ENCODE measurements at regions not wholly inside any gene's neighbourhood (a gene's known extent, or its start where the extent isn't known, plus 50 kb on each side); places are given as distances from the start of the nearest gene placed in this dataset.

DNA sequence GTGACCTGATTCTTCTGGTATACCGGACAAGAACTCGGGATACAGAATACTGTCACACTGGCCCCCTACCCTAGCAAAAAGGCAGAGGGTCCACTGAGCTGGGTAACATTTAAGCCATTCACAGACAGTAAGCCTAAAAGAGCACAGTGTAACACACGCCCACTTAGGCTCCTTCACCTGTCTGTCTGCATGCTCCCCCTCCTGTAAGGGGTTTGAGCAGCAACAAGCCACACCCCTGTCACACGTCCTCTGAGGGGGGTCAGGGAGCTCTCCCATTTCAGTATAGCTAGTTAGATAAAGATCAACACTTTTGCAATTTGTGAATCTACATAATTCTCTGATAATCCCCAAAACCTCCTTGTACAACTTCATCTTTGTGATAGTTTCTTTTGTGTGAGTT is 586.3 kb upstream of the LMCD1 start:
- no peak for DNase-seq

DNA sequence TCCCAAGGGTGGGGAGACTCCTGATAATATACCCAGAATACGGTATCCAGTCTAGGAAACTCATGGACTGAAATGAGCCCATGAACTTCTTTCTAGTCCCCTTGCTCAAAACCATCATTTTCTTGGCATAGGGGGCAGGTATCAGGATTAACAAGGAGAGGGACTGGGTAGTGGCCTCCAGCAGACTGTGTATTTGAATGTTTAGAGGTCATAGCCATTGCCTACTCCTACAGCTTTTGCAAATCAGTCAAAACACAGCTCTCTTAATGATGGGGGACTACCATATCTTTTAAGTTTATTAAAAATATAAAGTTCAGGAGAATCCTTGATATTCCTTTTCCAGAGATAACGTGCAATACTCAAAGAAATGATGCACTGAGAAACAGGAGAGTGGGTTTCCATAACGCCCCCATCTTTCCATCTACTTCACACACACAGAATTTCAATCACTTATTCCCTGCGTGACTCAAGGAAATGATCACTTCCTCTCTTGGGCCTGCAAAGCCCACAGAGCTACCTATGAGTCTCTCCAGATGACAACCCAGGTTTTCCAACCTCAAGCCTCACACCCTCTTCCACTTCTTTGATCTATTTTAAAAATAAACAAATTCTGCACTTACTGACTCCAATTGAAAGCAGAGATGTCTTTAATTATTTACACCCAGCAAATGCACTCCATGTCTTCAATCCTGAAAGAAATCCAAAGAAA is 584.0 kb upstream of the LMCD1 start:
- DNase-seq, result no peak

DNA sequence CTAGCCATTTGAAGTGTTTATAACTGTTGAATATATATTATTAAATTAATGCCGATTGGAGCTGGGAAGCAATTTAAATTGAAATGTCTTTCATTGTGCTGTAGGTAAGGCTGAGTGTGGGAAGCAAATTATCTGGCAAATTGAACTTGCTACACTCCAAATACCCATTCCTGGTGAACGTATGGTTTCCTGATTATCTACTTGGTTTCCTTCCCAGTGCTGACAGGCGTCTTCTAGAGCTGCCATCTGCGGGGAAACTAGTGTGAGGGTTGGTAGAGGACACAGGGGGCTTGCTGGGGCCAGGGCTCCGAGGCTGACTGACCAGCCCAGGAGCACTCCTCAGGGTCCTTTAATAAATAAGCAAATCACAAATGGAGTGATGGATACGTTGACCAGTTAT is 581.4 kb upstream of the LMCD1 start:
- DNase-seq, result no peak

DNA sequence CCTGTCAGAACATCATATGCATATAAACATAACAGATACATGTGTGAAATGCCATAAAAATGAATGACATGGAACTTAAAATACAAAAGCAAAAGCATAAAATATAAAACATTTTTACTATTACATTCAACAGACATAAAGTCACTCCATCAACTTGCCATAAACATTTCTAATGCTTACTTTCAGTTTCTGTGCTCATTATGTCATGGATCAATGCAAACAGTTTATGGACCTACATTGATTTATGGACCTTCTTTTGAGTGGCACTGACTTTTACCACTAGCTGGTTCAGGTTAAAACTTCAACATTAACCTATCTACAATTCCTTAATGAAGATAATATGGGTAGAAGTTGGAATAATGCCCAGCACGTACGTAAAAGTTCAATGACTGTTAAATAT is 577.4 kb upstream of the LMCD1 start:
- DNase-seq, result no peak

DNA sequence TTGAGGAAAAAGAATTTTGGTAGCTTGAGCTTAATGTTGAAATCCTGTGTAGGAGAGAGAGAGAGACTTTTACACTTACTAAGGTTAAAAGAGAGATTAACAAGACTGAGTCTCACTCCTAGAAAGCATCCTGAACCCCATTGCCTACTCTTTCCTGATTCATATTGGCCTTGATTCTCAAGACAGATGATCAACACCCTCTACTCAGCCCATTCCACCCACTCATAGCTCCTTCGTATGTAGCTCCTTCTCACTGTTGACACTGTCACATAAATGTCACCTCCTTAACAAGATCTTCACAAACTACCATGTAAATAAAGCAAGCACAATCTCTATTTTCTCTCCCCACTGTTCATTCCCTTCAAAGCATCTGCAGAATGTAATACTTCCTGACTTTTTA is 574.6 kb upstream of the LMCD1 start:
- no peak for DNase-seq

DNA sequence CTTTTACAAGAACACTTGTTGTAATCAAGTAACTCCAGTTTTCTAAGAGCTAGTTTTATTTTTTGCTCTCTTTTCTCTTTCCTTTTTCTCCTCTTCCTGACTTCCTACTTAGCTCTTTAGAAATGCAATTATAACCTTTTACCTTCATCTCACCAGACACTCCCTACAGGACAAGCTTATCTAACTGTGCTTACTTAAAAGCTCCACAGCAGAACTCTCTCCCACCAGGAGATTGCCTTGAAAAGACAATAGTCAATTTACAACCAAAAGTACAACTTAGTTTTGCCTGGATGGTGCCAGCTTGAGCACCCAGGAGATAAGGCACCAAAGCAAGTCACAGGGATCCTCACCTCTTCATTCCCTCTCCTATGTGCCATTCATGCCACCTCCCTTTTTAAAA is 573.8 kb upstream of the LMCD1 start:
- DNase-seq, result no peak

DNA sequence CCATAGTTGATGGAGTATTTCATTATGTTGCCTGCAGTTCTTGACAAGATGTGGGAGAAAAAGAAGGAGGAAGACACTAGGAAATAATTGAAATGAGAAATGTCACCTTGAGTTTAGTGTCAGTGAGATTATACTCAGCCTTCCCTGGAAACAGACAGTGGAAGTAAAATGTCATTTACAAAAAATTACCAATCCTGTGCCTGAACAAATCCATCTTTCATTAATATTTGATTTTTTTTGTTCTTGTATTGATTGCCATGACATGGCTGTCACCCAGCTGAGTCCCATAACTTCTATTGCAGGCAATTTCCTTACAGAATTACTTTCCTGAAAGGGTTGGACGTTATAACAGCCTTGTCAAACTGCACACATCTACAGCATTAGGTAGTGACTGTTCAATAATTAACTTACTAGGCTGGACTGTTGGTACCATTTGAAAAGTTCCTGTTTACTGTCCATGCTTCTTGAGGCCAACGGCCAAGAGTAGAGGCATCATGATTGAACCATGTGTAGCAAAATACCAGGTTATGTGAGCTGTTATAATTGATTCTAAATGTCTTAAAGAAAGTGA is 572.2 kb upstream of the LMCD1 start:
- no peak for DNase-seq

DNA sequence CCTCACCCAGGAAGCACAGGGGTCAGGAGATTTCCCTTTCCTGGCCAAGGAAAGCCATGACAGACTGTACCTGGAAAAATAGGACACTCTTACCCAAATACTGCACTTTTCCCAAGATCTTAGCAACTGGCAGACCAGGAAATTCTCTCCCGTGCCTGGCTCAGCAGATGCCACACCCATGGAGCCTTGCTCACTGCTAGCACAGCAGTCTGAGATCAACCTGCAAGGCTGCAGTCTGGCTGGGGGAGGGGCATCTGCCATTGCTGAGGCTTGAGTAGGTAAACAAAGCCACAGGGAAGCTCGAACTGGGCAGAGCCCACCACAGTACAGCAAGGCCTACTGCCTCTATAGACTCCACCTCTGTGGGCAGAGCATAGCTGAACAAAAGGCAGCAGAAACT is 567.3 kb upstream of the LMCD1 start:
- no peak for DNase-seq

DNA sequence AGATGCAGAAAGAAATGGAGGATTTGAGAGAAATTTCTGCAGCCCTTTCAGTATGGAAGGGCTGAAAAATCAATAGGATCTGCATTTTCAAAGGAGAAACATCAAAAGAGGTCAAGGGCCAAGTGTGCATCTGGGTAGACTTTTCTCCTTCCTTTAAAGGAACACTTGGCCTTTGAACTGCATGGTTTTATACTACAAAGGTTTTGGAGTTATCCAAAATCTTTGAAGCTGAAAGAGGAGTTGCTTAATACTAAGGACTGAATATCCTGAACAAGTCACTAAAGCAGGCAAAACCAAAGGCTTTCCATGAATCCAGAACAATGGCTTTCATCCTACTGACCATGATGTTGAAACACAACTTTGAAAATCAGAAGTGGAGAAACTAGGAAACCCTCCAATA is 553.7 kb upstream of the LMCD1 start:
- DNase-seq, result no peak

DNA sequence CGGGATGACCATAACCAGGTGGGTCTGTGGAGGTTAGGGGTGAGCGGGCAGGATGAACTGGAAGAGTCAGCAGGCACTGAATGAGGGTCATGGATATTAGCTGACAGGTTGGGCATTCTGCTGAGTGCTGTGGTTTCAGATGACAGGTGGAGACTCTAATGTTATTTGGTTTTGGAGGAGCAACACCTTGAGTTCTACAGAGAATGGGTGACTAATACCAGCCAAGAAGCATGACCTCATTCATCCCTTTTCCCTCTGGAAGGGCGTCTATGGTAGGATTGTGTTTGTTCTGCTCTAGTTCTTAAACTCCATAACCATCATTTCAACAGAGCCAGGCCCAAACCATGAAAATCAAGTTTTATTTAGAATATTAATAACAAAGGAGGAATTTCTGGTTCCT is 550.7 kb upstream of the LMCD1 start:
- DNase-seq, result no peak

DNA sequence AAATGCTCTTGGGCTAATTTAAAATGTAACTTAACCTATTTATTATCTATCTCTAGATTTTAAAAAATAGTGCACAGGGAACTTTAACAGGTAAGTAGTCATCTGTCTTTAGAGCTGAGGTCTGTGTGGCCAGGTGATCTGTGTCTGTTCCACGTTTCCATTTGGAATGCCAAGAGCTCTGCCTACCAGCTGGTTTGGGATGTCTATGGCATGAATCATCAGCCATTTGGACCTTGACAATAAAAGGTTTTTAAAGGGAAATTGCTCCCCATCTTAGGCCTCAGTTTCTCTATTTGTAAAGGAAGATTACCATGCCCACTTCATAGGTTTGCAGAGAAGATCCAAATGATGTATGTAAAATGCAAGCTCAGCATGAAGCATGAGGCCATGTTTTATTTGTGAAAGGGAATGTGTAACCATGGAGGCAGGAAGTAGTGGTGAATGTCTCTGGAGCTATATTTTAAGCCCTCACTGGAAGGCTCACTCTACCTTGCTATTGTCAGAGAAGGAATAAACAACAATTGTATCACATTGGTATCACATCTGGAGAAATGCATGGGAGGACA is 548.1 kb upstream of the LMCD1 start:
- no peak for DNase-seq

DNA sequence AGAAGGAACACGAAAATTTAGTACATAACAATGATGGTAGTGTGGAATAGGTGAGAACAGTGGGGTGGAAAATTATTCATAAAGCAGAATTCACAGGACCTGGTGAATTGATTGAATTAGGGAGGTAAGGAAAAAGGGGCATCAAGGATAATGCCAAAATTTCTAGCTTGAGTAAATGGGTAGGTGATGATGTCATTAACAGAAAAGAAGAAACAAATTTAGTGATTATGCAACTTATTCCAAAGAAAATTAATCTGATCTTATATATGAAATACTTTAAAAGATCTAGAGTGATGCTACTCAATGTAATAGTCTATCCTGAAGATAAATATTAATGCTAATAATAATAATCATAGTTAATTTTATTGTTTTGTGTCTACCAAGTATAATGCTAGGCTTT is 544.6 kb upstream of the LMCD1 start:
- DNase-seq, result no peak

DNA sequence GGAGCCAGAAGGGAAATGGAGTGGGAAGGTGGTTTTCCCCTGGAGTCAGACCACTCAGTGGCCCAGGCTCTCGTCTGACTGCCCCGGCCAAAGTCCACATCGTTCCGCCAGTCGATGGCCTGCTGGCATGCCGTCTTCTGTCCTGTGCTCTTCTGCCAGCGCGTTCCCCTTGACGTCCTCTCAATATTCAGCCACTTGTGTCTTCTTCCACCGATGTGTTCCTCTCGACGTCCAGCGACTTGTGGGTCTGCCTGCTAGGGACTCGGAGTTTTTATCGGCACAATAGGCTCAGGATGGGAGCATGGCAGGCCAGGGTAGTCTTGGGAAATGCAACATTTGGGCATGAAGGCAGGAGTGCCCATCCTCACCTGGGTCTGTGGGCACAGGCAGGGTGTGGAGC is 542.5 kb upstream of the LMCD1 start:
- no peak for DNase-seq

DNA sequence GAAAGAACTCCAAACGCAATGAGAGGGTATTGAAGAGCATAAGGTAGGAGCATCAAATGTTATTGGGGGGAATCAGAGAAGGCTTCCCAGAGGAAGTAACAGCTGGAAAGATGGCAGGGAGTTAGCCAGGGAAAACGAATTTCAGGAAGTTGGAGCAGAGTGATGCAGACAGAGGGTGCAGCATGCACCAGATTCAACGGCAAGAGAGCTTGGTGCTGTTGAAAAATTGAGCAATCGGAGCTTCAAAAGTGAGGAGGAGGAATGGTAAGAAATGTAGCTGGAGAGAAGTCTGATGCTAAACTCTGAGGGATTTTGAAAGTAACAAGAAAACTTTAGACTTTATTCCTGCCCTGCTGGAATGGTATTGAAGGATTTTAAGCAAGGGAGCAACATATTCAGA is 541.0 kb upstream of the LMCD1 start:
- no peak for DNase-seq

DNA sequence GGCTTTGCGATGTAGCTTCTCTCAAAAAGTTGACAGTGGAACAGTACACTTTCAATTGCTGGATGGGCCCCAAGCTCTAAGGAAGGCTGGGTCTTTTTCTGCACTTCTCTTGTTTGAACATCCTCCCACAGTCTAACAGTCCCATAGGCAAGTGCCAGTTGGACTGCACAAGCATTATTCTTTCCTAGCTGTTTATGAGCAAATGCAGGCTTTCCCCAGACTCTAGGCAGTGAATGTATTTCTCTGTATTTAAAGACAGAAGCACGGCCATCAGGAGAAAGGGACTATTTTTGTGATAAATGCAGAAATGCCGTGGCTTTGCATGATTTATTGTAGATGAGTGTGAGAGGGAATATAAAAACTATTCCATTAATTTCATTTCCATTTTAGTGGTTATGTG is 539.3 kb upstream of the LMCD1 start:
- no peak for DNase-seq

DNA sequence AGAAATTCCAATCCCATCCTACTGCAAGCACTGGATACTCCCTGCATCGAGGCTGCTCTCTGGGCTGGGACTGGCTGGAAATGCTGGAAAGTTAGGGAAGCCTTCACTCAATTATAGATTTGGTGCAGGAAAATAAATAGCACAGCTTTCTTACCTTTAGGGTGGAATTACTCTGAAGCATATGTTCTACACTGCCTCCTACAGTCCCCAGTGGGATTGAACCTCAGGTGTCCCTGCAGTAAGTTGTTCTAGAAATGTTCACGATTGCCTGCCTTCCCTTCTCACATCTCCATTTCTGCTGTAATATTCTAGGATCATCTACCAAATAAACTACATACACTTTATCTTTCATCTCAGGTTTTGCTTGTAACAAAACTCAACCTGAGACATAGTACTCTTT is 536.7 kb upstream of the LMCD1 start:
- DNase-seq, result no peak

DNA sequence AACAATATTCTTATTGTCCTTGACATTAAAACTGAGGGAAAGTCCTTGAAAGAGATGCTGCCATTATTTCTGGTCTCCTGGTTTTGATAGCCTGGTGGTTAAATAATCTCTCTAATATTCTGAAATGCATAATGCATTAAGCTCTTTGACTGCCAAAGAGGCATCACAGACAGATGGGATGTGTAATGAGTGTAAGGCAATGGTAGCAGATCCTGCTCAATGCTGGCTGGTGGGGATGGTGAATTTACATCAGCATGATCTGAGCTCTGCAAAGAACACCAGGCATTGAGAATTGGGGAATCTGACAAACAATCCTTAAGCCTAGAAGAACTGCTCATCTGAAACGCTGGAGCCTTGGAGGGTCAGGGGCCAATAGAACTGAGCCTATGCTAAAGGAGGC is 528.6 kb upstream of the LMCD1 start:
- no peak for DNase-seq

DNA sequence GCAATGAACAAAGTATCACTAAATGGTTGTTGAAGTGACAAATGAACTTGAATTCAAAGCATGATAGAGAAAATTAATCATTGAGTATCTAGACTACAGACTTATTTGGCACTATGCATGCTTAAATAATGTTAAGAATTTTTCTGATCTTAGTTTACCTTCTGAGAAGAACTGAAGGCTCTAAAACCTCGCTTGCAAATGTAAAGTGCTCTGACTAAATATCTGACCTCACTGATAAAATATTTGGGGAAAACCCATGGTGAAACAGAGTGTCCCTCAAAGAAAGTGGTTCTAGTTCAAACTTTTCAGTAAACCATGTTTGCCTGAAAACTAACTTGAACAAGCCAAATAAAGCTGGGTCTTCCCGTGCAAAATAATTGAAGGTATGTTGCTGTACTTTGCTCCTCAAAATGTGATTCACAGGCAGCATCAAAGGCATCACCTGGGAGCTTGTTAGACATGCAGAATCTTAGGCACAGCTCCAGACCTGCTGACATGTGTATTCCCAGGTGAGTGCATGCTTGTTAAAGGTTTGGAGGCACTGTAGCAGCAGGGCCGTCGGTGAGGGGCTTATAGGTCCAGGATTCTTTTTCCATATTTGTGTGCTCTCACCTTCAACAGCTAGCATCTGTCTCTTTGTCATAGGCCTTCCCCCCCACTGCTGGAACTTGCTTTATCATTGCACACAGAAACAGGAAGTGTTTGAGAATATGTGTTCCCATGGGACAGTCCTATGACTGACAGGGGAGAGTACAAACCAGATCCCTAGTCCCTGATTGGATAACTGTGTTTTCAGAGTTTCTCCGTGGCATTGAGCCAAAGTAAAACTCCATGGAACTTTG is 524.2 kb upstream of the LMCD1 start:
- DNase-seq, result peak; percentile 5

DNA sequence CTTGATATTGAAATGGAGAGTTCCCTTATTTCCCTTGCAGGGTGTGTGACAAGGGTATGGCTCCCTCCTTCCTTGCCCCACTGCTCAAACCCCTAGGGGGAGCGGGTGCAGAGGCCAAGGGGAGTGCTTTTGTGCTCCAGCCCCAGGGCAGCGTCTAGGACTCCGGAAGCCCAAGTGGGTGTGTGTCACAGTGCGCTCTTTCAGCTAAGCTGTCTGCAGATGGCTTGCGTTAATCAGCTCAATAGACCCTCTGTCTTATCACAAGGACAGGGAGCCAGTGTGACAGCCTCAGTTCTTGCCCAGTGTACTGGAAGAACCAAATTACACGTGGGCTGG is 523.6 kb upstream of the LMCD1 start:
- DNase-seq, result no peak

DNA sequence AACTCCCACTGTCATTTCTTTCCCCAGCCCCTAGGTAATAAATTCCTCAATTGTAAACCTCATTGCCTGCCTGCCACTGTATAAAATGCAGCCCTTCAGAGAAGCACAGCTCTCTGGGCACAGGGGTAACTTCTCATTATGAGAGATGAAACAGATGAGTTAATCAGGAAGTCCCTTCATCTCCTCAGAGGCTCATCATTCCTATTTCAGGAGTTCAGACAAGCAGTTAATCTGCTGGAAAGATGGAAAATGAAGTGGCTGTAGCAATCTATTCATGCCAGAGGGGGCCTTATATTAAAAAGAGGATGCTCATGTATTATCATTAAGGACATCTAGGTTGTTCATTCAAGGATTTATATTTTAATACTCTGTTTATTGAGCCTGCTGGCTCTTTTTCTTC is 519.5 kb upstream of the LMCD1 start:
- no peak for DNase-seq

DNA sequence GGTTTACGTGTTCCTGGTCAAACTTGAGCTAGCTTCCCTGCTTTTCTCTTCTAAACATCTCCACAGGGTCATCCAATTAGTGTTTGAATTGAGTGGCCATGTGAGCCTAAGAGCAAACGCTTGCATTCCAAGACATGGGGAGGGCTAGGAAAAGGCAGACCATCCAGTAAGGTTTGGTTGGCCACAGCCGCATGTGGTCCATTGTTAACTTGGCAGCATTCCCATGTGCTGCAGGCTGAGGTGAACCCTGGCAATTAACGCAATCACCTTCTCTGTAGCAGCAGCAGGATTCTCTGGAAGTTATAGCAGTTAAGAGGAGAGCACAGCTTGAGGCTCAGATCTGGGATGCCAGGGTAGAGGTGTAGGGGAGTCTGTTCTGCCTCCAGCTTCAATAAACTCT is 502.2 kb upstream of the LMCD1 start:
- no peak for DNase-seq

DNA sequence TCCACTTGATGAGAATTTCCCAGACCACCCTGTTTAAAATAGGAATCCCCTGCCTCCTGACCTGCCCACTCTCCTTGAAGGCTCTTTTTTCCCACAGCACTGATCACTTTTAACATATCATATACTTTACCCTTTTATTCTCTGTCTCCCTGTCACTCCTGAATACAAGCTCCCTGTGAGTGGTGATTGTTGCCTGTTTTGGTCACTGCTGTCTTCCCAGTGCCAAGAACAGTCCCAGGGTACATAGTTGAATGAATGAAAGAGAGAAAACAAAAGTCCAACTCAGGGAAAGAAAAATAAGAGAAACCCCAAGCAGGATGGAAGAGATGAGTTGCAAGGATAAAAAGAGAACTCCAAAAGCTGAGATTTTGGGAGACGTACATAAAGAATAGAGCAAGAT is 500.3 kb upstream of the LMCD1 start:
- no peak for DNase-seq

DNA sequence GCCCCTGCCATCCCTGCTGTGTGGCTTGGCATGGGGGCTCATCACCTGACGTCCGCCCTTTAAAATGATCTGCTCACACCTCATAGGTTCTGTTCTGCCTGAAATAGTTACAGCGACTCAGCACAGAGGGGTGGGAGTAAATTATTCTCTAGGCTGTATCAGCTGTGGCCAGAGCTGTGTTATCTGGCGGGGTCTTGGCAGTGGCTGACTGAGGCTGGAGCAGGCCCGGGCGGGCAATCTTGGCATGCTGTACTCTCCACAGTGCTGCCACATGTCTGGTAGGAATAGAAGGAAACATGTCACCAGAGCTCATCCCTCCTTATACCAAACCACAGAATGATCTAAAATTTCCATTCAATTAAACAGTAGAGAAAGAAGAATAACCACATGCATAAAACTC is 499.9 kb upstream of the LMCD1 start:
- peak; percentile 3 for DNase-seq

DNA sequence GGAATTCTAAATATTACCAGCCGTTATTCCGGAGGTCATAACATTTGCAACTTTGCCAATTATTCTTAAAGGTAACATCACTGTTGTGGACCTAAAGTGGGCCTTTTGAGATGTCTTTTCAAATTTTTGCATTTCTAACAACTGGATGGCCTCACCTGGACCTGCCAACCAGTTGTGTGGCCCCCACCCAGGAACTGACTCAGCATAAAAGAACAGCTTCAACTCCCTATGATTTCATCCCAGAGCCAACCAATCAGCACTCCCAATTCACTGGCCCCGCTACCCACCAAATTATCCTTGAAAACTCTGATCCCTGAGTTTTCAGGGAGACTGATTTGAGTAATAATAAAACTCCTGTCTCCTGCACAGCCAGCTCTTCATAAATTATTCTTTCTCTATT is 489.7 kb upstream of the LMCD1 start:
- DNase-seq, result no peak

All from hematopoietic multipotent progenitor cell treated with erythropoietin and hydrocortisone succinate and interleukin-3 and kit ligand, for 4 days (in vitro differentiated cells).